ENCODE measurements at regions not wholly inside any gene's neighbourhood (a gene's known extent, or its start where the extent isn't known, plus 50 kb on each side); places are given as distances from the start of the nearest gene placed in this dataset.

DNA sequence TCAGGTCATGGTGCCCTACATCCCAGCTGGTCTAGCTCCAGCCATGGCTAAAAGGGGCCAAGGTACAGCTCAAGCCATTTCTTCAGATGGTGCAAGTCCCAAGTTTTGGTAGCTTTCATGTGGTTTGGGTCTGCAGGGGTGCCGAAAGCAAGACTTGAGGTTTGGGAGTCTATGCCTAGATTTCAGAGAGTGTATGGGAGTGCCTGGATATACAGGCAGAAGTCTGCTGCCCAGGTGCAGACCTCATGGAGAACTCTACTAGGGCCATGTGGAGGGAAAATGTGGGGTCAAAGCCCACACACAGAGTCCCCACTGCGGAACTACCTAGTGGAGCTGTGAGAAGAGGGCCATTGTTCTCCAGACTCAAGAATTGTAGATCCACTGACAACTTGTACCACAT lies 1000.9 kb upstream of the ADGRB3 start:
- no peak for DNase-seq

DNA sequence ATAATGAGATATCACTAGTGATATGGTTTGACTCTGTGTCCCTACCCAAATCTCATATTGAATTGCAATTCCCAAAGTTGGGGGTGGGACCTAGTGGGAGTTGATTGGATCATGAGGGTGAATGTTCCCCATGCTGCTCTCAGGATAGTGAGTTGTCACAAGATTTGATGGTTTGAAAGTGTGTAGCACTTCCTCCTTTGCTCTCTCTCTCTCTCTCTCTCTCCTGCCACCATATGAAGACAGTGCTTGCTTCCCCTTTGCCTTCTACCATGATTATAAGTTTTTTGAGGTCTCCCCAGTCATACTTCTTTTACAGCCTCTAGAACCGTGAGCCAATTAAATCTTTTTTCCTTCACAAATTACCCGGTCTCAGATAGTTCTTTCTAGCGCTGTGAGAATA lies 1002.0 kb upstream of the ADGRB3 start:
- DNase-seq, result no peak

DNA sequence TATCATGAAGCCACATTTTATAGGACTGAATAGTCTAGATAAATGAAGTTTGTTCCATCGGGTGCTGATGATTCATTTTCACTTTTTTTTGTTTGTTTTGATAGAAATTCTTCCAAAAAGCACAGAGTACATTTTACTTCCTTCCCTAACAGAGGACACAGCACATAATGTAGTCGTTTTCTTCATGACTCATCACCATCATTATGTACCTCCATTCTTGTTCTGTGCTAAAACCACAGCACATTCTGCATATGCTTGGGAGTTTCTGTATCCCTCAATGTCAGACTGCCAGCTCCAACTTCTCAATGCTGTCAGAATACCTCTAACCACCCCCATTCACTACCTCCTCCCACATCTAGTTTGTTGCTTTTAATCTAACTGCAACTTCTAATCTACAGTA lies 1004.9 kb upstream of the ADGRB3 start:
- DNase-seq, result no peak

- DNase-seq, result no peak
Measured at GRCh38 chr6:67629258-67629657, 1005.8 kb upstream of the ADGRB3 start.

GRCh38 chr6:67615796-67616195 lies 1019.3 kb upstream of the ADGRB3 start:
- DNase-seq, result no peak

DNA sequence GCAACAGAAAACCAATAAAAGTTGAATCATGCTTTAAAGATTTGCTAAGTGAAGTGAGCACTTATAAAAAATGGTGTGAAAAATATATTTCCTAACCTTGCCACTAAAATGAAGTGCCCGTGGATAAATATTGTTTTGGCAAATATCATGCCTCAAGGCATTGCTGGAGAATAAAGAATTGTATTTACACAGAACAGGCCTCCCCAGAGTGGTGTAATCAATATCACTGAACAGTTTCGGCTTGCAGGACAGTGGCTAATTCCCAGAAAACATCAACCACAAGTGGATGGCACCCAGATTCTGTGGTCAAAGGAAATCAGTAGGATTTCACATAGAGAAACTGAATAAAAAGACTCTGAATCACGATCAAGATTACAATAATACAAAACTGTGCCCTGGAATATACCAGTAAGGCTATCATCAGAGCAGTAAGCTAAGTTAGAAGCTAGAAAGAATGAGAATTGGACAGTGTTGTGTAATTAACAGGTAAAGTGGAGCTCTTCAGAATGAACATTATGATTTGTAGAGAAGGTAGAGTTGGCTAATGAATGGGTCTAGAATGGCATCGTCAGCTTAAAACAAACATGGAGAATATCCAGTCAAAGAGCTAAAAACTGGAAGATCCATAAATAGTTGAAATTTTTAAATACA lies 1026.9 kb upstream of the ADGRB3 start:
- DNase-seq, result no peak

- no peak for DNase-seq
Measured at GRCh38 chr6:67606906-67607828, 1027.9 kb upstream of the ADGRB3 start.

DNA sequence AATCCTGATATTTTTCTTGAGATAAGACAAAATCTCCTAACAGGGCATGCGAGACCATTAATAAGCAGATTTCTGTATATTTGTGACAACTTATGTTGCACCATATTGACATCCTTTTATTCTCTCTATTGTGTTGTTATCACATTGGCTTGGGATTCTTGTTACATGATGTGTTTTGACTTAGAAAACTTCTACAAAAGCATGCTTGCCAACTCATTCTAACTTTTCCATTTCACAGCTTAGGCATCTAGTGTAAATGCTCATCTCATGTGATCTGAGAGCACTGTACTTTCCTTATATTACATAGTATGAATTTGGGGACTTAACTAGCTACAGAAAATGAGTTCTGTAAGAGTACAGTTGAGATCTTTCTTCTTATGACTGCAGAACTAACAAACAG lies 1040.7 kb upstream of the ADGRB3 start:
- no peak for DNase-seq

DNA sequence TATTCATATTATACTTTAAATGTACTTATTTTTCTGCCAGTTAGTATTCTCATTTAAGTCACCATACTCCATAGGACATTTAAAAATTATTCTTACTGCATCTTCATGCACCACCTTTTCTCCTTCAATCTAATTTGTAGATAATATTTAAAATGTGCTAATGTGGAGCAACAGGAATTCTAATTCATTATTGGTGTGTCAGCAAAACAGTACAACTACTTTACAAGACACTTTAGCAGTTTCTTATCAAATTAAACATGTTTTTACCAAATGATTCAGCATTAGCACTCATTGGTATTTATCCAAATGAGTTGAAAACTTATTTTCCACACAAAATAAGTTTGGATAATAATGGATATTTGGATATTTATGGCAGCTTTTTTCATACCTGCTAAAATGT lies 1041.8 kb upstream of the ADGRB3 start:
- DNase-seq, result no peak

DNA sequence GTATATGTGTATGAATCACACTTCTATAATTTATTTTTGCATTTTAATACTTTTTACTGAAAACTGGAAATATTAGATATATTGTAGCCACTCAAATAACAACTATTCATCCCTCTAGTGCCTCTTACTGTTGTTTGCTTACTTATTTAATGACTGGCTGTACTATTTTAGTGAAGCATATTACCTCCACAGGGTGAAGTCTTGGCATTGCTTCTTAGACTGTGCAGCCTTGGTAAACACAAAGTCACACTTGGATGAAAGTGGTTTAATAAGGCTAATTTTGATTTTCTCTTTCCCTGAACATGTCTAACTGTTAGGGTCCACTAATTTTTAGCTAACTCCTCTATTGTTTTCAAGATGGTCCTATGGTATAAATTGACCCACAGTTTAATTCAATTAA lies 1043.2 kb upstream of the ADGRB3 start:
- no peak for DNase-seq

DNA sequence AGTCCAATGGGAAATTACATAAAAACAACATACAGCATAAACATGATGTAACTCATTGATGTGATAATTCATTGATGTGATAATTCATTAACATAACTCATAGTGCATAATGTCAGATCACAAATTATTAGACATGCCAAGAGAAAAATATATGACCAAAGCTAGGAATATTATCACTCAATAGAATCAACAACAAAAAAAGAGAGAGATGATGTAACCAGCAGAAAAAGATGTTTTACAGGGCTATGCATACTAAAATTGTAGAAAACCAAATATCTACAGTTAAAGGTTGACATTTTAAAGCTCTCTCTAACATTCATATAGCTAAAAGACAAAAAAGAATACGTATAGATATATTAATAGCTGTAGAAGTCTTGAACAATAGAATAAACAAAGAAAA lies 1067.2 kb upstream of the ADGRB3 start:
- no peak for DNase-seq

DNA sequence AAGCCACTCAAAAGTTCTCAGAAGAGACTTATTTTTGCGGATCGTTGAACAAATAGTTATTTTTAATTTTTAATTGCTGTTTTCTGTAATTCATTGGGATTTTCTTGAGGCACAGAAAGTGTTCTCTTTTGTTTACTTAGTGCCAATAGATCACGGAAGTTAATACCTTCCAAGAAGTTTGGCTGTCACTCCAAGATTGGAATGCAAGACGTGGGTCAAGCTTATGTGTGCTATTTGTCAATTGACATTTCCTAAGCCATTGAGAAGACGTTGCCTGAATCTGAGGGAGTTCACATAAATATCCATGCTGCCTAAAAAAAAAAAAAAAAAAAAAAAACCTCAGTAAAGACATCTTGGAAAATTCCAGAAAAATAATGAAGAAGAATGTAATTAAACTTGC lies 1071.4 kb upstream of the ADGRB3 start:
- no peak for DNase-seq

- no peak for DNase-seq
Measured at GRCh38 chr6:67560068-67560467, 1075.0 kb upstream of the ADGRB3 start.

GRCh38 chr6:67558985-67559384 lies 1076.1 kb upstream of the ADGRB3 start:
- DNase-seq, result no peak

DNA sequence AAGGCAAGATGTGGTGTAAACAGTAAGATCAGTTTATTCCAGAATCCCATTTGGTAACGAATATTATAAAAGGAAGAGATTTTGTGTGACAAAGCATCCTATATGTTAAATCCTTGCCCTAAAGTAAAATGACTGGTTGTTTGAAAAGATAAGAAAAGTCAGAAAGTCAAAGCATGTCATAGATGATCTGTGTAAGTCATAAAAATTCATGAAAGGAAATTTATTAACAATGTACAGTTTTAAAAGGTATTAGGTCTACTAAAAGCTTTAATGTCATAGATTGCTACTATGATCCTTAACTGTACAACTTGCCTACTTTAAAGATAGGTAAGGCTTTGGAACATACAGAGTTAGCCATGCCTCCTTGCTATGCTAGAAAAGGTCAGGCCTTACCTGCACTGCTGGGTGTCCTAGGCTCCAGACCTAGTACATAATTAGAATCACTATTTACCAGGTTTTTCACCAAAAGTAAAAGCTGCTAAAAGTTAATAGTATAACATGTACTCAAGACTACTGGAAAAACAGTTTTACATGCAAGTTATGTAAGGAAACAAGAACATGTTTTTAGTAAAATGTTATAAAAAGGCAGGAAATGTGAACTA lies 1090.1 kb upstream of the ADGRB3 start:
- DNase-seq, result no peak

GRCh38 chr6:67541586-67541985 lies 1093.5 kb upstream of the ADGRB3 start:
- no peak for DNase-seq

DNA sequence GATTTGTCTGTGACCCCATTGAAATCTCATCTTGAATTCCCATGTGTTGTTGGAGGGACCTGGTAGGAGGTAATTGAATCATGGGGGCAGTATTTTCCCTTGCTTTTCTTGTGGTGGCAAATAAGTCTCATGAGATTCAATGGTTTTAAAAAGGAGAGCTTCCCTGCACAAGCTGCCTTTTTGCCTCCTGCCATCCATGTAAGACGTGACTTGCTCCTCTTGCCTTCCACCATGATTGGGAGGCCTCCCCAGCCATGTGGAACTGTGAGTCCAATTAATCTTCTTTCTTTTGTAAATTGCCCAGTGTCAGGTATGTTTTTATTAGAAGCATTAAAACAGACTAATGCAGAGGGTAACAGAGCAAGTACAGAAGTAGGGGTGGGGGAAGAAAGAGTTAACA lies 1097.0 kb upstream of the ADGRB3 start:
- DNase-seq, result no peak

GRCh38 chr6:67535946-67536345 lies 1099.1 kb upstream of the ADGRB3 start:
- no peak for DNase-seq

GRCh38 chr6:67506352-67506751 lies 1128.7 kb upstream of the ADGRB3 start:
- no peak for DNase-seq

- DNase-seq, result no peak
Measured at GRCh38 chr6:67501755-67502154, 1133.3 kb upstream of the ADGRB3 start.

DNA sequence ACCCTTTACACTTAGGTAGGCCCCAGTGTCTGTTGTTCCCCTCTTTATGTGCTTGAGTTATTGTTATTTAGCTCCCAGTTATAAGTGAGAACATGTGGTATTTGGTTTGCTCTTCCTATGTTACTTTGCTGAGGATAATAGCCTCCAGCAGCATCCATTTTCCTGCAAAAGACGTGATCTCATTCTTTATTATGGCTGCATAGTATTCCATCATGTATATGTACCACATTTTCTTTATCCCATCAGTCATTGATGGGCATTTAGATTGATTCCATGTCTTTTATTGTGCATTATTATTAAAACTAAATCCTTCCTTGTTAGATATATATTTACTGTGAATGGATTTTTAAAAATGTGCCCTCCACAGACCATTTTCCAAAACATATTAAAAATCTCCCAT lies 1137.3 kb upstream of the ADGRB3 start:
- DNase-seq, result no peak

DNA sequence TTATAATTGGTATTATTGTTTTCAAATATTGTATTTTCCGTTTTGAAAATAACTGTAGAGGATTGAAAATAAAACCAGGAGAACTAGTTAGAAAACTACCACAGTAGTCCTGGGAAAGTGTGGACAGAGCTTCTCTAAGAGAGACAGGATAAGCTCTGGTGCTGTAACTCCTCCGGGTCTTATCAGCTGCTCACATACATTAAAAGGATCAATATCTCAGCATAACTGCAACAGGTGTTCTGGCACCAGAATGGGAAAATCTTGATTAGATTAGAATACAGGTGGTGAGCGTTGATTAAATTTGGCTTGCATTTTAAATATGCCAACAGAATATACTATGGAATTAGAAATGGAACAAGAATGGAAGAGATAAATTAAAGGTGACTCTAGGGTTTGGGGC lies 1138.9 kb upstream of the ADGRB3 start:
- no peak for DNase-seq

- no peak for DNase-seq
Measured at GRCh38 chr6:67493682-67494081, 1141.4 kb upstream of the ADGRB3 start.

DNA sequence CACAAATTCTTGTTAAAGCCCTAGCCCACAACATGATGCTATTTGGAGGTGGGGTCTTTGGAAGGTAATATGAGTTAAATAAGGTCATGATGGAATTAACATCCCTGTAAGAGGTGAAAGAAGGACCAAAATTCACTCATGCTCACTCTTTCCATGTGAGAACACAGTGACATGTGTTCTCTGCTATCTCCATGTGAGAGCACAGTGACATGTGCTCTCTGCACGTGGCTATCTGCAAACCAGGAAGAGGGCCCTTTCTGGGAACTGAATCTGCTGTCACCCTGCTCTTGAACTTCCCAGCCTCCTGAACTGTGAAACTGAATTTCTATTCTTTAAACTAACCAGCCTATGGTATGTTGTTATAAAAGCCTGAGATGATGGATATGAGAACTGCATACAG lies 1159.4 kb upstream of the ADGRB3 start:
- DNase-seq, result no peak

Data from CD4-positive, alpha-beta T cell treated with Interleukin-4 for 1 hour (primary cell).